8988T (cell line): ENCODE measurements at regions not wholly inside any gene's neighbourhood (a gene's known extent, or its start where the extent isn't known, plus 50 kb on each side); places are given as distances from the start of the nearest gene placed in this dataset.

Experiments used
- DNase-seq: peaks from one replicate; pipeline ENCODE4 v3.0.0; 2011

DNA sequence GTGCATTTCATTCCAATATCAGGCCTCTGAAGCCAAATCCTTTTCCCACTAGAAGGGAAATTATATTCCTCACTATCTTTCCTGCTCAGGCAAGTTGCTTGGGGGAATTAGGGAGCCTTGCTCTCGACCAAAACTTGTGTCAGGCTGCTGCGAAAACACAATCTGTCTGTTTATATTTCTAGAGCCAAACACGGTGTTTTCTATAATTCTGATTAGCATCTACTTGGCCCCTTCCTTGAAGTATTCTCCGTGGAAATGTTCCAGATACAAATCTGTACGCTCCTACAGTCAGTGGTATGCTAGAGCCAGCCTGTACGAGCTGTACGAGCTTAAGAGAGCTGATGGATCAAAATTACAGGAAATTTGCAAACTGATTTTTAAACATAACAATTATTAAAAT, 299.3 kb upstream of the SALL1 start:
- DNase-seq = no peak

DNA sequence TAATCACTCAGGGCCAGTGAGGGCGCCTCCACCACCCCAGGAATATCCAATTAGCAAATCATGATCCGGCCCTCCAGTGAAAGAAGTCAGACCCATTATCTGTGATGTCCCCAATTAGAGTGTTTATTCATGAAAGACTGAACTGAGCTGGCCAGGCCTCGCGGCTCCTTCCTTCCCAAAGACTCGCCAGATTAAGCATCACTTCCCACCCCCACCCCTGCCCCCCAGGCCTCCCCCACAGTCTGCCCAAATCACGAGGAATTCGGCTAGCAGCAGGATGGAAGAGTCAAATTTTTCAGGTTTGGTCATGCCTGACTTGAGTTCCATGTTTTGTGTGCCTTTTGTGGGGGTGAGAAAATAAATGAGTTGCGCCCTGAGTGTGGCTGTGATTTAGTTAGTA, 298.4 kb upstream of the SALL1 start:
- no peak for DNase-seq

GRCh38 chr16:51445250-51445649, 294.2 kb upstream of the SALL1 start:
- DNase-seq = no peak

- DNase-seq = no peak
Observed at GRCh38 chr16:51443934-51444333, 292.9 kb upstream of the SALL1 start.

DNA sequence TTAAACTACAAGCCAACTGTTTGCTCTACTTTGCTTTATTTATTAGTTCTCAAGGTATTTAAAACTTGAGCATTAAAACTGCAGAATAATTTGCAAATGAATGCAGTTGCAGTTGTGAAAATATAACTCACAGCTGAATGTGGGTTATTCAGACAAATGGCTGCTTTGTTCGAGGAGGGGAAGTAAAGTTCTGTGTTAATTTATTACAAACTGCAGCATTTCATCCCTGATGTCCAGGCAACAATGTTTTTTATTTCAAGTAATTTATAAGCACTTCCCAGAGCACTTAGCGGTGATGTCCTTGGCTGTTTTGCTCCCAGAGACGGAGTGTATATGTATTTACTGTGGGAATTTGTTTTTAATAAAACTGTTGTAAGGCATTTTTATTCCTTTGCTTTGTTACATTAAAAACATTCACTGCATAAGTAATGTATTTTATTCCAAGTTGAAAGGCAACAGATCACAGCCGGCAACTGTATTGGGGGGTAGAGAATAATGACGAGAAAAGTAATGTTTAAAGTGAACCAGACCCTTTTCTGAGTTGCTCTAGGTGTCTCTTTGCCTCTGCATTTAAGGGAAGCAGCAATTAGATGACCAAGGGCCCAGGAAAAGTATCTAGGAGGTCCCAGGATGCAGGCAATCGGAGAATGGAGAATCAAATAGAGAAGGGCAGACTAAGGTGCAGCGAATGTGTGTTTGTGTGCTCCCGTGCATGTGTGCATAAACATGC, 291.2 kb upstream of the SALL1 start:
- no peak for DNase-seq

DNA sequence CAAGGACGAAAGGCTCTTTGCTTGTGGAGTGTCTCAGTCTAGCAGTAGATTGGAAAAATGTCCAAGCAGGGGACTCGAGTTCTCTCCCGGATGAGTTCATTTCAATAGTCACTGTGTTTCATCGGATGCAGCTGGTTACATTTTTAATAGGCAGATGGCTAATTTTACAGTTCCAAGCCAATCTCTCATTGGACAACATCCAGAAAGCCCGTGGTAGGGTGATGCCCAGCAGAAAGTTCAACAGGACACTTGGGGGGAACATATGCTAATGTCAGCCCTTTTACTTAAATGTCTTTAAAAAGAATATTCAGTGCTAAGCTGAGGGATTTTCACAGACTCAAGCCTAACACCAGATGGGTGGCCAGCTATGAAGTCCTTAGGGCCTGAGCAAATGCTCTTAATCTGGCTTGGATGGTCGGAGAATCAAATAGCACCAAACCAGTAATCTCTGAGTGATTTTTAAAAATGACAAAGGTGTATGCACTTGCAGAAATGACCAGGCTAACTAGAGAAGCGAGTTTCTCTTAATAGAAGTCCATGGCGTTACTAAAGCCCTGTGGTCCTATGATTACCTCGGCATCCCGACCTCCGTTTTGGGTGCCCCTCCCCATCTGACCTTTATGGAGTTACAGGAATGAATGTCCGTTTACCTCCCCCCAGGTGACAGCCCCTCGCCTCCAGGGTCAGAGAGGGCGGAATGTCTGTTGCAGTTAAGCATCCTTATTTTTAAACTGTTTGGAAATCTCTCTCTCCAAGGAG, 289.2 kb upstream of the SALL1 start:
- no peak for DNase-seq

GRCh38 chr16:51439271-51439670, 288.2 kb upstream of the SALL1 start:
- DNase-seq = no peak

GRCh38 chr16:51436742-51437141, 285.7 kb upstream of the SALL1 start:
- no peak for DNase-seq

DNA sequence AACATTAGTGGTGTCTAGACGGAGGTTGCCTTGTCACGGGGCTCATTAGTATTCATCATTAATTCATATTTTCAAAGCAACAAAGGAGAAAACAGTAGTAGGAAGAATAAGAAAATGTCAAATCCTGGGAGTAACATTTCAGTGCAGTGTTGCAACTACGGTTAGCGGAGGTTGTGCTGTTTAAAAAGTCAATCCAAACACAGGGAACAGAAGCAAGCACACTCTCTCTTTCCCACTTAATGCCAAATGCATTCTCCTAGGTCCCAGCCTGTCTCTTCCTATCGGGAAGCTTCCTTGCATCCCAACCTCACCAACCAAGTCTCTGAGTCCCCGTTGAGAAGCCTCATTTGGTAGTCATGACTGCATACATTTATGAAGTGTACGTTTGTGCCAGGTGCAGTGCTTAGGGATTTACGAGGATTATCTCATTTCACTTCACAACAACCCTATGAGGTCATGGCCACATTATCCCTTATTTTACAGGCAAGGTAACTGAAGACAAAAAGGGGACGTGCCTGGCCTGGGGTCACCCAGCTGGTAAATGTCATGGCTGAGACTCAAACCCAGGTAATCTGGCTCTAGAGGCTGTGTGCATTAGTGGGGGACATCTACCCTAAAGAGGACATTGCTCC, 283.6 kb upstream of the SALL1 start:
- no peak for DNase-seq

DNA sequence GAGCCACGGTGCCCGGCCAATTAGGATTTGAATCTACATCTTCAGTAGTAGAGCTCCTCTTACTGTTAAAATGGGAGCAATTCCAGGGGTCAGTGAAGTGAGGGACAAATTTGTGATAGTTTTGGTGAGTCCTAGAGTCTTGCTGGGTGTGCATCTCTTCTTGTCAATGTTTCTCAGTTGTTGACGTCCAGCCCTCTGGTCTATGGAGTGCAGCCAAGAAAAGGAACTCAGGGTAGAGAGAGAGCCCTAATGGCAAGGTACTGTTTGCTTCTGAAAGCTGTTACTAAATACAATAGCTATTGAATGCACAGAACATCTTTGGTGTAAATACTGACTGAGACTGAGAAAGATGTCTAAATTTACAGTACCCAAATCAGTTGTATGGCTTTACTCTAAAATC, 282.5 kb upstream of the SALL1 start:
- DNase-seq = no peak

DNA sequence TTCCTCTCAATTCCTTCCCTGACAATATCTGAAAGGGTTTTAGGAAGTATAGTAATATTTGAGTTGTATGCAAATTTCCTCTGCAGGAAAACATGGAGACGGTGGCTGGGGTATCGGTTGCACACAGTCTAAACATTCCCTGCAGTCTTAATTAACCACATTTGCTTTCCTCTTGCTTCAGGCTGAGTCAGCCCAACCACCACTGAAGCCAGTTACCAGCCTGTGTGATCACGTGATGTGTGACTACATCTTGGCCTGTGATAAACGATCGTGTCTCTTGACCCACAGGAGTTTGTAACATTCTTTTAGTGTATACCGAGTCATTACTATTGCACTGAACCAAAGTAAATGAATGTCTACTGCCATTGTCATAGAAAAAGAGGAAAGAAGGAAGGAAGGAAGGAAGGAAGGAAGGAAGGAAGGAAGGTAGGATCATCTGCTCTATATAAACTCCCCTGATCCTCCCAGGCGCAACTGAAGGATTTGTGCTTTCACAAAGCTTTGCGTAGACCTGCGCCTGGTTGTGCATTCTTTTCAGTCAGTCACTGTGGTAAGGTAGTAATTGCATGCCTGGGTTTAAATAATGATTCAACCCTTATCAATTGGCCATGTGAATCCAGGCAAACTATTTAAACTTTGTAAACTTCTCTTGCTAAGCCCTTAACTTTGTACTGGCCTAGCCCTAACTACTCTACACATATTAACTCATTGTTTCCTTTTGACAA, 280.6 kb upstream of the SALL1 start:
- DNase-seq = no peak

- DNase-seq = no peak
Observed at GRCh38 chr16:51430716-51431369, 279.8 kb upstream of the SALL1 start.

DNA sequence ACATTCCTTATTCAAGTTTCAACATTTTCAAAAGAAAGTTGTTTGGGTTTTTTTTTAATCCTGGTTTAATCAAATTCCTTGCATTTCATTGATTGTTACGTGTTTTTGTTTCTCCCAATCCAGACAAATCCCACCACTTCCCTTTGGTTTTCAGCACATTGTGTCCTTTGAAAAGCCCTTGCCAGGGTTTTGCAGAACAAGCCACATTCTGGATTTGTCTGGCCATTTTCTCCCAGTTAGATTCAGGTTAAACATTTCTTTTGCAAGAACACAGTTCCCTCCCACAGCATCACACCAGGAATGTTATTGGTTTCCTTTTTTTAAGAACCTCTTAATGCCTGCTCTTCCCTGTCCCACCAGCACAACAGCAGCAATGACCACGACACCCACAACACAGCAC, 278.0 kb upstream of the SALL1 start:
- DNase-seq = no peak

- DNase-seq = no peak
Observed at GRCh38 chr16:51427085-51427484, 276.0 kb upstream of the SALL1 start.

DNA sequence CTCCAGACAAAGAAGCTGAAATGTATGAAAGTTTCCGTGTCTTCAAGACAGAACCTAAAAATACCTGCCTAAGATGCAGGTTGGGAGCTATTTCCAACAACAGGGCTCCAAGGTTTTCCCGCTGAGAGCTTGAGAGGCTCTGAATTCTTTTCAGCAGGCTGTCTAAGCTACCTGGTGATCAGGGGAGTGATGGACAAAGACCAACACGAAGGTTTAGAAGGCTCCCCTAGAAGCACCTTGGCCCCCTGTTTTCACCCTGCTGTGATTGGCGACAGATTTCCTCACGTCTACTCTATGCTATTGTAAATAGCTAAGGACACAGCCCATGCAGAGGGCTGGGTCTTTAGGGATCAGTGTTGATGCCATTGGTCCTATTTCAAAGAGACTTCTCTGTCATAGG, 275.2 kb upstream of the SALL1 start:
- DNase-seq = no peak

DNA sequence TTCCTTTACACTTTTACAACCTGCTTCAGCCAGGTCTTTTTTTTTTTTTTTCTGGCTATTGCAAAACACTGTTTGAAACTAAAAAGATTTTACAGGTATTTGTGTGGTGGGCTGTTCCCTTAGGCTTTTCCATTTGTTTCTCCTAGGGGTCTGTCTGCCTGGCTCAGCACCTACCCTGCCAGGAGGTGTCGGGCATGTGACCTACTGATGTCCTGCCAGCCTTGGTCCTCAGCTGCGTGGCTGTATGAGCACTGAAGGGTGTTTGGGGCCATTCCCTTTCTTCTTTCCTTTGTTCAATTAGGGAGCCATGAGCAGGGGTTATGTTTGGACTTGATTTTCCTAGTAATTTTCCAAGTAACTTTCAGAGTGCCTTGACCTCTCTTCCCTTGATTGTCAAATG, 269.2 kb upstream of the SALL1 start:
- no peak for DNase-seq

DNA sequence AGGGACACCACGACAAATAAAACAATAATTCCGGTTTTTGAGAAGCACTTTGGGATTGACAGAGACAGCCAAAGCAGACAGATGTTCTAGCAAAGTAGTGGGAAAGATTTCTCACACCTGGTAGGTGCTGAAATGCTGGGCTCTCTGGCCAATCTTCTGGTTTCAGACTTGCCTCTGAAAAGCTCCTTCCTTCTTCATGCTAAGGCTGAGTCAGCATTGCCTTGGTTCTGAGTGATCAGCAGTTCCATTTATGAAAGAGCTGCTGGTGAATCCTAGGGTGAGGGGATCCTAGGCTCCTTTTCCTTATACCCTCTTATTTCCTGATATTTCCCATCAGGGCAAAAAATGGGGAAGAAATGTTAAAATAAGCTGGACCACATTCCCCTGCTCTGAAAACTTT, 268.7 kb upstream of the SALL1 start:
- no peak for DNase-seq

DNA sequence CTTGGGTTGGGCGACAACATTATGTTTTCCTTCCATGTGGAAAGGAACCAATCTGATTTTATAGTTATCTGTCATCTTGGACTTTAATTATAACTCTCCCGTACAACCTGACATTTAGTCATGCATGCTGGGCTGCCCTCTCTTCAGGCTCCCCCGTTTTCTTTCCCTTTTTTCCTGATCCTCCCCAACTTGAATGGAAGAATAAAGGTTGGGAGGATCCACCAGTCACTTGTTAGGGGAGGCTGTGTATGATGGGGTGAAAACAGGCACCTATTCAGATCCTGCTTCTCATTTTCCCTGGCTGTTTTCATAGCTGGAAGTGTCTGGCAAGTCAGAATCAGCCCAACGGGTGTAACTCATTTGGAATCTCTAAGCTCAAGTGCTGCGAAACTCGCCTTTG, 267.2 kb upstream of the SALL1 start:
- DNase-seq = no peak

DNA sequence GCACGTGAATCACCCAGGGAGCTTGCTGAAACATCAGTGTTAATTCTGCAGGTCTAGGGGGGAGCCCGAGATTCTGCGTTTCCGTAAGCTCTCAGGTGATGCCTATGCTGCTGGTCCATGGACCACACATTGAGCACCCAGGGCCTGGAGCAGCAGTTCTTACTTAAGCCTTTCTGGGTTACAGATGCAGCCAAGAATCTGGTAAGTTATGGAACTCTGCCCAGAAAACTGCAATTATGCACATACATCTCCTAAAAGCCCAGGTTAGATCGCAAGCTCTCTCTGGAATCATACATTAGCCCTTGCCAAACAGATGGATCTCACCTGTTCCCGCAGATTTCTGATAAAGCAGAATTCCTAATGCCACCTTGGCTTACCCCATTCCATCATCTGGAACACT, 265.9 kb upstream of the SALL1 start:
- no peak for DNase-seq

DNA sequence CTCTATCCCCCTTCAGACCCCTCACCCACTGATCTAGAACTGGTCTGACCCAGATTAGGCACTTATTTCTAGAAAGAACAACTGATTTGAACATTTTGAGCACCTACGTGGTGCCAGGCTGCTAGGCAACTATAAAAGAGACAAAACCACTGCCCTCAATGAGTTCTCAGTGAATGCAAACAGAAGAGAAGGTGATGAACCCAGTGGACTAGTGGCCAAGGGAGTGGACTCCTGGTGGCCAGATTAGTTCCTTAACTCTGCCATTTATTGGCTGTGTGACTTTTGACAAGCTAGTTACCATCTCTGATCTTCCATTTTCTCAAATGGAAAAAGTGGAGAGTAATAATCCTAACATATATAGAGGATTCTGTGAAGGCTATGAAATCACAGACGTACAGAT, 259.1 kb upstream of the SALL1 start:
- no peak for DNase-seq

DNA sequence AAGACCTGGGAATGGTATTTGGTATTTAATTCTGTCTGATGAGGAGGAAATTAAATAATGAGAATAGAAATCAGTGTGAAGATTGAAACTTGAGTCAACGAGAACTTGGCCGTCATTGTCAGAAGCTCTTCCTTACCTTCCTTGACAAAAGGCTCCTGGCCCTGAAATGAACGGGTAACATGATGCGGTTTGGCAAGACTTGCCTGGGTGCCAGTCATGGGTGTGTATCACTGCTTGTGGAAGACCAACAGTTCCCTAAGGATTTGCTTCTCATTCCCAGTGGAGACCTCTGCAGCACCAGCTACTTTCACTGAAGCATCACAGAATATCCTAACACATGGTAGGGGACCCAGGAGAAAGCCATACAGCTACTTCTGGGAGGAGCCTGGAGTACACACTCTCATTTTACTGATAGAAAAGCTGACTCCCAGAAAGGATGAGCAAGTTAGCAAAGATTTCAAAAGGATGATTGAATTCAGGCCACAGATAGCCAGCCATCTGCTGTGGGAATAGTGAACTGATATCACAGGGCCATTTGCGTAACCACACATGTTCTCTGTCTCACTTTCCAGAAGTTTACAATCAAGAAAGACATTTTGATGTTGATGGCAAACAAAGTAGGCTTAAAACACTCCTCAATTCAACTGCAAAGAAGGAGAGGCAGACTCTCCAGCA, 258.1 kb upstream of the SALL1 start:
- DNase-seq = no peak

- no peak for DNase-seq
Observed at GRCh38 chr16:51408357-51408756, 257.3 kb upstream of the SALL1 start.
